ENCODE measurements at regions not wholly inside any gene's neighbourhood (a gene's known extent, or its start where the extent isn't known, plus 50 kb on each side); places are given as distances from the start of the nearest gene placed in this dataset.

GRCh38 chr4:18976884-18977283 lies 955.3 kb upstream of the LCORL start:
- TF ChIP-seq TCF4 (CRISPR knock-in tag; IDR thresholded peaks at IDR 0.05; ENCODE audit: borderline replicate concordance) (no peak), ZFP30 (CRISPR knock-in tag; IDR thresholded peaks at IDR 0.05) (no peak), CSRNP3 (CRISPR knock-in tag; IDR thresholded peaks at IDR 0.05) (no peak), CSDC2 (CRISPR knock-in tag; IDR thresholded peaks at IDR 0.05) (no peak), PATZ1 (CRISPR knock-in tag; IDR thresholded peaks at IDR 0.05; ENCODE audit: borderline replicate concordance) (no peak), ARNTL (CRISPR knock-in tag; IDR thresholded peaks at IDR 0.05; ENCODE audit: borderline replicate concordance, low read depth) (no peak), ISL1 (CRISPR knock-in tag; IDR thresholded peaks at IDR 0.05) (no peak), ZC3H10 (CRISPR knock-in tag; IDR thresholded peaks at IDR 0.05) (no peak), TSHZ2 (CRISPR knock-in tag; IDR thresholded peaks at IDR 0.05) (no peak)

All from SK-N-SH treated with all-trans-retinoic acid at 6 μM for 48 hours (cell line).